HepG2 (cell line): ENCODE measurements at regions not wholly inside any gene's neighbourhood (a gene's known extent, or its start where the extent isn't known, plus 50 kb on each side); places are given as distances from the start of the nearest gene placed in this dataset.

Experiments
- ATAD3A ChIP-seq: sonication (generic); formaldehyde crosslinking; IDR thresholded peaks from 2 replicates; pipeline ENCODE4 v1.4.0; 2020; ENCODE audit warnings: missing genetic modification reagents
- ATF1 ChIP-seq: IDR thresholded peaks from 2 replicates; pipeline ENCODE4 v1.6.1; 2016; ENCODE audit warnings: mild to moderate bottlenecking, control low read depth
- ERF ChIP-seq: IDR thresholded peaks from 2 replicates; pipeline ENCODE4 v1.6.1; 2018; ENCODE audit warnings: missing biosample characterization, missing genetic modification reagents
- ISL2 ChIP-seq: sonication (generic); formaldehyde crosslinking; IDR thresholded peaks from 2 replicates; pipeline ENCODE4 v1.5.0; 2020; ENCODE audit warnings: missing genetic modification reagents
- NAIF1 ChIP-seq: sonication (generic); formaldehyde crosslinking; IDR thresholded peaks from 2 replicates; pipeline ENCODE4 v1.5.0; 2020; ENCODE audit warnings: mild to moderate bottlenecking, missing genetic modification reagents, borderline replicate concordance
- NONO ChIP-seq, 2 experiments: fragments of 450-650 bp in 1 of 2; sonication (generic) in 1 of 2; formaldehyde crosslinking in 1 of 2; IDR thresholded peaks in 1 of 2; conservative IDR thresholded peaks in 1 of 2; 2 replicates each; pipeline versions ENCODE4 v1.6.1 to v1.8.0; 2017 to 2022; ENCODE audit warnings: mild to moderate bottlenecking in 1 of 2, missing genetic modification reagents in 1 of 2, moderate library complexity in 1 of 2
- POLR2AphosphoS2 ChIP-seq: IDR thresholded peaks from 2 replicates; pipeline ENCODE4 v1.6.1; 2011; ENCODE audit warnings: low read depth, low read length, improper control_type of control experiment
- SRSF4 ChIP-seq: fragments of 200-400 bp; formaldehyde crosslinking; IDR thresholded peaks from one replicate; pipeline ENCODE4 v1.6.1; 2018; ENCODE audit warnings: mild to moderate bottlenecking, low read depth, low read length, moderate library complexity; ENCODE audit not compliant: poor library complexity, severe bottlenecking
- TBX2 ChIP-seq: sonication (generic); formaldehyde crosslinking; IDR thresholded peaks from 2 replicates; pipeline ENCODE4 v1.5.0; 2020; ENCODE audit warnings: missing genetic modification reagents, mild to moderate bottlenecking, borderline replicate concordance
- ZEB1 ChIP-seq: IDR thresholded peaks from 2 replicates; pipeline ENCODE4 v1.6.1; 2012; ENCODE audit warnings: mild to moderate bottlenecking, low read depth, inconsistent platforms; ENCODE audit not compliant: insufficient replicate concordance
- TF ChIP-seq, protein P1 (sequence below), 2 experiments: sonication (generic) in 1 of 2; formaldehyde crosslinking in 1 of 2; IDR thresholded peaks; 2 replicates each; pipeline versions ENCODE4 v1.4.0 to v1.6.1; 2016 to 2020; ENCODE audit warnings: borderline replicate concordance in 1 of 2, low read depth in 1 of 2, mild to moderate bottlenecking in 1 of 2, missing genetic modification reagents in 1 of 2
- TF ChIP-seq, protein P2 (sequence below): IDR thresholded peaks from 2 replicates; pipeline ENCODE4 v1.6.1; 2016; ENCODE audit warnings: mild to moderate bottlenecking
- TF ChIP-seq, protein P3 (sequence below): sonication (generic); formaldehyde crosslinking; conservative IDR thresholded peaks from 2 replicates; pipeline ENCODE4 v1.4.0; 2020; ENCODE audit warnings: missing genetic modification reagents

DNA sequence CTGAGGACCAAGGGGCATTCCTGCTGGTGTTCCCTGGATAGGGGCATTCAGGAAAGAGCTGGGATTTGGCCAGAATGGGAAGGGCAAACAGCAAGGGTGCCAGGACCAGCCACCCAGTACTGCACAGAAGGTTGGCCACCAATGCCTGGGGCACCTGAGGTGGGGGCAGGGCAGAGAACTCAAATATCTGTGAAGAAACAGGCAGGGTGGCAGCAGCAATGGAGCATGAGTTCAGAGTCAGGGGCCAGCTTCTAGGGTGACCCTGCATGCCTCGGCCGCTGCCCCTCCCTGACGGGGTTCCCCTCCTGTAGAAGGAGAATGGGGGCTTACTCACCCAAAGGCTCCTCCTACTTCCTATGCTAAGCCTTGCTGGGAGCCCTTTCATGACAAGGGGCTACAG lies 79.3 kb upstream of the SHANK2 start (continued):
- TF ChIP-seq, protein P1, sequence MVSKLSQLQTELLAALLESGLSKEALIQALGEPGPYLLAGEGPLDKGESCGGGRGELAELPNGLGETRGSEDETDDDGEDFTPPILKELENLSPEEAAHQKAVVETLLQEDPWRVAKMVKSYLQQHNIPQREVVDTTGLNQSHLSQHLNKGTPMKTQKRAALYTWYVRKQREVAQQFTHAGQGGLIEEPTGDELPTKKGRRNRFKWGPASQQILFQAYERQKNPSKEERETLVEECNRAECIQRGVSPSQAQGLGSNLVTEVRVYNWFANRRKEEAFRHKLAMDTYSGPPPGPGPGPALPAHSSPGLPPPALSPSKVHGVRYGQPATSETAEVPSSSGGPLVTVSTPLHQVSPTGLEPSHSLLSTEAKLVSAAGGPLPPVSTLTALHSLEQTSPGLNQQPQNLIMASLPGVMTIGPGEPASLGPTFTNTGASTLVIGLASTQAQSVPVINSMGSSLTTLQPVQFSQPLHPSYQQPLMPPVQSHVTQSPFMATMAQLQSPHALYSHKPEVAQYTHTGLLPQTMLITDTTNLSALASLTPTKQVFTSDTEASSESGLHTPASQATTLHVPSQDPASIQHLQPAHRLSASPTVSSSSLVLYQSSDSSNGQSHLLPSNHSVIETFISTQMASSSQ (IDR thresholded peaks at IDR 0.05; ENCODE audit: low read depth): no peak
- TF ChIP-seq, protein P1 (CRISPR knock-in tag; IDR thresholded peaks at IDR 0.05; ENCODE audit: borderline replicate concordance): no peak
- TF ChIP-seq TBX2 (no peak), POLR2AphosphoS2 (no peak), ATF1 (CRISPR knock-in tag) (no peak), NONO (IDR thresholded peaks at IDR 0.05) (no peak), NONO (CRISPR knock-in tag; conservative IDR thresholded peaks at IDR 0.05) (no peak), SRSF4 (no peak), ZEB1 (no peak), NAIF1 (CRISPR knock-in tag) (no peak), ATAD3A (CRISPR knock-in tag) (no peak), ERF (CRISPR knock-in tag) (no peak), ISL2 (CRISPR knock-in tag) (no peak)
- TF ChIP-seq, protein P2, sequence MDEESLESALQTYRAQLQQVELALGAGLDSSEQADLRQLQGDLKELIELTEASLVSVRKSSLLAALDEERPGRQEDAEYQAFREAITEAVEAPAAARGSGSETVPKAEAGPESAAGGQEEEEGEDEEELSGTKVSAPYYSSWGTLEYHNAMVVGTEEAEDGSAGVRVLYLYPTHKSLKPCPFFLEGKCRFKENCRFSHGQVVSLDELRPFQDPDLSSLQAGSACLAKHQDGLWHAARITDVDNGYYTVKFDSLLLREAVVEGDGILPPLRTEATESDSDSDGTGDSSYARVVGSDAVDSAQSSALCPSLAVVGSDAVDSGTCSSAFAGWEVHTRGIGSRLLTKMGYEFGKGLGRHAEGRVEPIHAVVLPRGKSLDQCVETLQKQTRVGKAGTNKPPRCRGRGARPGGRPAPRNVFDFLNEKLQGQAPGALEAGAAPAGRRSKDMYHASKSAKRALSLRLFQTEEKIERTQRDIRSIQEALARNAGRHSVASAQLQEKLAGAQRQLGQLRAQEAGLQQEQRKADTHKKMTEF (CRISPR knock-in tag): no peak
- TF ChIP-seq, protein P3, sequence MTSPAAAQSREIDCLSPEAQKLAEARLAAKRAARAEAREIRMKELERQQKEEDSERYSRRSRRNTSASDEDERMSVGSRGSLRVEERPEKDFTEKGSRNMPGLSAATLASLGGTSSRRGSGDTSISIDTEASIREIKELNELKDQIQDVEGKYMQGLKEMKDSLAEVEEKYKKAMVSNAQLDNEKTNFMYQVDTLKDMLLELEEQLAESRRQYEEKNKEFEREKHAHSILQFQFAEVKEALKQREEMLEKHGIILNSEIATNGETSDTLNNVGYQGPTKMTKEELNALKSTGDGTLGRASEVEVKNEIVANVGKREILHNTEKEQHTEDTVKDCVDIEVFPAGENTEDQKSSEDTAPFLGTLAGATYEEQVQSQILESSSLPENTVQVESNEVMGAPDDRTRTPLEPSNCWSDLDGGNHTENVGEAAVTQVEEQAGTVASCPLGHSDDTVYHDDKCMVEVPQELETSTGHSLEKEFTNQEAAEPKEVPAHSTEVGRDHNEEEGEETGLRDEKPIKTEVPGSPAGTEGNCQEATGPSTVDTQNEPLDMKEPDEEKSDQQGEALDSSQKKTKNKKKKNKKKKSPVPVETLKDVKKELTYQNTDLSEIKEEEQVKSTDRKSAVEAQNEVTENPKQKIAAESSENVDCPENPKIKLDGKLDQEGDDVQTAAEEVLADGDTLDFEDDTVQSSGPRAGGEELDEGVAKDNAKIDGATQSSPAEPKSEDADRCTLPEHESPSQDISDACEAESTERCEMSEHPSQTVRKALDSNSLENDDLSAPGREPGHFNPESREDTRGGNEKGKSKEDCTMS (CRISPR knock-in tag): no peak
